WTC11 (cell line): ENCODE measurements at regions not wholly inside any gene's neighbourhood (a gene's known extent, or its start where the extent isn't known, plus 50 kb on each side); places are given as distances from the start of the nearest gene placed in this dataset.

ENCODE experiments used
- CTCF ChIP-seq: fragments of 200-600 bp; IDR thresholded peaks from 2 replicates; pipeline ENCODE4 v1.8.0; 2022; ENCODE audit warnings: antibody characterized with exemption
- NFYB ChIP-seq: sonication (generic); formaldehyde crosslinking; conservative IDR thresholded peaks from 2 replicates; pipeline ENCODE4 v1.8.0; 2022; ENCODE audit warnings: low read depth, missing genetic modification reagents
- SP1 ChIP-seq: sonication (generic); formaldehyde crosslinking; conservative IDR thresholded peaks from 2 replicates; pipeline ENCODE4 v1.8.1; 2022; ENCODE audit warnings: missing genetic modification reagents
- USF1 ChIP-seq: sonication (generic); formaldehyde crosslinking; IDR thresholded peaks from 2 replicates; pipeline ENCODE4 v1.8.0; 2022; ENCODE audit warnings: mild to moderate bottlenecking, missing genetic modification reagents

- TF ChIP-seq USF1 (CRISPR knock-in tag) (no peak), NFYB (CRISPR knock-in tag) (no peak), CTCF (no peak), SP1 (CRISPR knock-in tag) (no peak)
These were observed 392.1 kb downstream of the ANXA1 start for GRCh38 chr9:73543727-73544126.
